Adrenal gland (tissue), 9 donors: ENCODE measurements at regions not wholly inside any gene's neighbourhood (a gene's known extent, or its start where the extent isn't known, plus 50 kb on each side); places are given as distances from the start of the nearest gene placed in this dataset.
"Not testable (repeated sequence)": the region's sequence is repeated elsewhere in the genome, so short reads cannot be mapped to it uniquely, and the experiment has no call there.

ENCODE experiments used
- DNase-seq, 7 donors: peaks; one replicate each; pipeline ENCODE4 v3.0.0-alpha.2; 2019 to 2020
- H3K27ac ChIP-seq, 5 donors: fragments of 200-600 bp; sonication (generic) in 4 of 5; 1 replicate in 3 of 5; 2 replicates in 2 of 5; pipeline versions ENCODE4 v1.5.1 to v1.8.0; 2016 to 2020; ENCODE audit warnings: mild to moderate bottlenecking in 1 of 5
- H3K27me3 ChIP-seq: fragments of 200-600 bp; 2 replicates; pipeline ENCODE4 v1.8.0; 2021
- H3K36me3 ChIP-seq, 2 donors: fragments of 200-600 bp; replicated peaks in 1 of 2; 1 replicate in 1 of 2; 2 replicates in 1 of 2; pipeline versions ENCODE4 v1.5.1 to v1.8.0; 2018 to 2022
- H3K4me1 ChIP-seq, 2 donors: fragments of 200-600 bp; replicated peaks in 1 of 2; 1 replicate in 1 of 2; 2 replicates in 1 of 2; pipeline versions ENCODE4 v1.5.1 to v1.8.0; 2018 to 2021
- H3K4me3 ChIP-seq, 4 donors: fragments of 200-600 bp; sonication (generic) in 3 of 4; one replicate each; pipeline ENCODE4 v1.5.1; 2016 to 2018
- H3K9me3 ChIP-seq, 3 donors: fragments of 200-600 bp; sonication (generic) in 1 of 3; replicated peaks in 1 of 3; 1 replicate in 2 of 3; 2 replicates in 1 of 3; pipeline versions ENCODE4 v1.5.1 to v1.8.0; 2016 to 2021
- POLR2A ChIP-seq, 2 donors: fragments of 450-650 bp; IDR thresholded peaks; one replicate each; pipeline ENCODE4 v1.6.1; 2017; ENCODE audit warnings: antibody characterized with exemption in 2 of 2, mild to moderate bottlenecking in 2 of 2, moderate library complexity in 1 of 2
- WGBS, 4 donors: extraction: QIAGEN DNeasy Blood & Tissue Kit in 2 of 4; methylation state at CpG; one replicate each; pipeline versions ENCODE4 v1.1.5 to v1.1.7; 2013 to 2017; 5-methylcytosine and 5-hydroxymethylcytosine counted together
- intact Hi-C, 2 donors: fragments of 100-400 bp; cut with DNase I; formaldehyde crosslinking; loops; one replicate each; pipeline versions ENCODE4 v1.14.1 to v1.15.0; 2022 to 2023
- TF ChIP-seq, protein P1 (sequence below), 6 experiments: fragments of 450-650 bp in 4 of 6; fragments of 200-600 bp in 2 of 6; sonication (generic) in 1 of 6; IDR thresholded peaks; 1 replicate in 5 of 6; 2 replicates in 1 of 6; pipeline versions ENCODE4 v1.5.1 to v1.8.0; 2016 to 2021; ENCODE audit warnings: antibody characterized with exemption in 6 of 6, mild to moderate bottlenecking in 2 of 6, moderate library complexity in 1 of 6
- donor health status: healthy with polysubstance abuse.
- donor health status: Bipolar disorder and iron deficiency.
- donor health status: DM: yes; HTN: yes; CAD: no.
- donor health status: DM: no; HTN: no; CAD: no.
- donor health status: DM: no; HTN: no; CAD: no.

DNA sequence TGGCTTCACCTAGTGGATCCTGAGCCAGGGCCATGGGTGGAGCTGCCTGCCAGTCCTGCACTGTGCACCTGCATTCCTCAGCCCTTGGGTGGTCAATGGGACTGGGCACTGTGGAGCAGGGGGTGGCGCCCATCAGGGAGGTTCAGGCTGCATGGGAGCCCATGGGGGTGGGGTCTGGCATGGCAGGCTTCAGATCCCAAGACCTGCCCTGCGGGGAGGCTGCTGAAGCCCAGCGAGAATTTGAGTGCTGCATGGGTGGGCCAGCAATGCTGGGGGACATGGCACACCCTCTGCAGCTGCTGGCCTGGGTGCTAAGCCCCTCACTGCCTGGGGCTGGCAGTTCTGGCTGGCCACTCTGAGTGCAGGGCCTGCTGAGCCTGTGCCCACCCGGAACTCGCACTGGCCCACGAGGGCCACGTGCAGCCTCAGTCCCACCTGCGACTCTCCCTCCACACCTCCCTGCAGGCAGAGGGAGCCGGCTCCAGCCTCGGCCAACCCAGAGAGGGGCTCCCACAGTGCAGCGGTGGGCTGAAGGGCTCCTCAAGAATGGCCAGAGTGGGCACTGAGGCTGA, 270.0 kb downstream of the CENPC start:
- Histone ChIP-seq H3K36me3 (no peaks in the 10 kb centered on the region), H3K9me3 (no peaks in the 10 kb centered on the region), H3K27me3 (no peaks in the 10 kb centered on the region), H3K4me1 (no peaks in the 10 kb centered on the region), H3K4me3 (no peak overlapping the region), H3K27ac (no peak overlapping the region)
- intact Hi-C loops: no loop called here
- no peak for DNase-seq
- WGBS, 4 donors: 86 to 89% (median 86%) methylated on average over 4 to 11 of the region's 11 CpGs; no CpG with 5 or more reads in 1 of the 4 donors
- TF ChIP-seq POLR2A (IDR thresholded peaks at IDR 0.05): no peak
- TF ChIP-seq, protein P1, sequence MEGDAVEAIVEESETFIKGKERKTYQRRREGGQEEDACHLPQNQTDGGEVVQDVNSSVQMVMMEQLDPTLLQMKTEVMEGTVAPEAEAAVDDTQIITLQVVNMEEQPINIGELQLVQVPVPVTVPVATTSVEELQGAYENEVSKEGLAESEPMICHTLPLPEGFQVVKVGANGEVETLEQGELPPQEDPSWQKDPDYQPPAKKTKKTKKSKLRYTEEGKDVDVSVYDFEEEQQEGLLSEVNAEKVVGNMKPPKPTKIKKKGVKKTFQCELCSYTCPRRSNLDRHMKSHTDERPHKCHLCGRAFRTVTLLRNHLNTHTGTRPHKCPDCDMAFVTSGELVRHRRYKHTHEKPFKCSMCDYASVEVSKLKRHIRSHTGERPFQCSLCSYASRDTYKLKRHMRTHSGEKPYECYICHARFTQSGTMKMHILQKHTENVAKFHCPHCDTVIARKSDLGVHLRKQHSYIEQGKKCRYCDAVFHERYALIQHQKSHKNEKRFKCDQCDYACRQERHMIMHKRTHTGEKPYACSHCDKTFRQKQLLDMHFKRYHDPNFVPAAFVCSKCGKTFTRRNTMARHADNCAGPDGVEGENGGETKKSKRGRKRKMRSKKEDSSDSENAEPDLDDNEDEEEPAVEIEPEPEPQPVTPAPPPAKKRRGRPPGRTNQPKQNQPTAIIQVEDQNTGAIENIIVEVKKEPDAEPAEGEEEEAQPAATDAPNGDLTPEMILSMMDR (IDR thresholded peaks at IDR 0.05): no peak

DNA sequence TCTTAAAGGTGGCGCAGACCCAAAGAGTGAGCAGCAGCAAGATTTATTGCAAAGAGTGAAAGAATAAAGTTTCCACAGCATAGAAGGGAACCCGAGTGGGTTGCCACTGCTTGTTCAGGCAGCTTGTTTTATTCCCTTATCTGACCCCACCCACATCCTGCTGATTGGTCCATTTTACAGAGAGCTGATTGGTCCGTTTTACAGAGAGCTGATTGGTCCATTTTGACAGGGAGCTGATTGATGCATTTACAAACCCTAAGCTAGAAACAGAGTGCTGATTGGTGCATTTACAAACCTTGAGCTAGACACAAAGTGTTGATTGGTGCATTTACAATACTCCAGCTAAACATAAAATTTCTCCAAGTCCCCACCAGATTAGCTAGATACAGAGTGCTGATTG, 270.6 kb downstream of the CENPC start:
- 65 to 83% (median 74%) methylated on average over 3 of the region's 3 CpGs for WGBS, 4 donors
- H3K4me1 ChIP-seq, H3K27ac ChIP-seq, H3K27me3 ChIP-seq, intact Hi-C loops, H3K36me3 ChIP-seq, H3K4me3 ChIP-seq, H3K9me3 ChIP-seq, DNase-seq: not testable (repeated sequence)

DNA sequence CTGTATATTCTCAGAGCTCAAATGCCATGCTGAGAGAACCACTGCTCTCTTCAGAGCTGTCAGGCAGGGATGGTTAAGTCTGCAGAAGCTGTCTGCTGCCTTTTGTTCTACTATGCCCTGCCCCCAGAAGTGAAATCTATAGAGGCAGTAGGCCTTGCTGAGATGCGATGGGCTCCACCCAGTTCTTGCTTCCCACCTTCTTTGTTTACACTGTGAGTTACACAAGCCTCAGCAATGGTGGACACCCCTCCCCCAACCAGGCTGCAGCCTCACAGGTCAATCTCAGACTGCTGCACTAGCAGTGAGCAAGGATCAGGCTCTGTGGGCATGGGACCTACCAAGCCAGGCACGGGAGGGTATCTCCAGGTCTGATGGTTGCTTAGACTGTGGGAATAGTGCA, 271.6 kb downstream of the CENPC start:
- TF ChIP-seq POLR2A (IDR thresholded peaks at IDR 0.05): no peak
- TF ChIP-seq, protein P1 (IDR thresholded peaks at IDR 0.05): no peak
- intact Hi-C loops: no loop called here
- Histone ChIP-seq H3K27ac (no peak overlapping the region), H3K4me3 (no peak overlapping the region), H3K27me3 (no peaks in the 10 kb centered on the region), H3K36me3 (no peaks in the 10 kb centered on the region), H3K4me1 (no peaks in the 10 kb centered on the region), H3K9me3 (no peaks in the 10 kb centered on the region)
- WGBS, 4 donors: 67 to 78% (median 70%) methylated on average over 1 to 2 of the region's 2 CpGs
- no peak for DNase-seq

DNA sequence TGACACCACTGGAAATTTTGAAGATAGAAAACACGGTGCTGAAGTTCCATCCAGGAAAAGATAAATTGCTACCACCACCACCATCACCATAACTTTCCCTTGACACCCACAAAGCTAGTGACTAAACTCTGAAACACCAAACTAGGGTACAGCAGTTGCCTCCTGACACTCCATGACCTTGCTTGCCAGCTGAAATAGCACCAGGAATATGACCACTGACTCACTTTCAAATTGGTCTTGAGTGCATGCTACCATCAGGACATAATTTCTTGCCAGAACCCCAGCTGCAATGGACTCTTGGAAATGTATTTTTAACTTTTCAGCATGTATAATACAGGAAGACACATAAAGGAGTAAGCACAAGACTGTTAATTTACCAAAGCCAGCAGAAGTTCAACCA, 283.3 kb downstream of the CENPC start:
- TF ChIP-seq, protein P1 (IDR thresholded peaks at IDR 0.05): no peak
- TF ChIP-seq POLR2A (IDR thresholded peaks at IDR 0.05): no peak
- H3K4me1 ChIP-seq: no peaks in the 10 kb centered on the region
- H3K36me3 ChIP-seq: no peaks in the 10 kb centered on the region
- no peak overlapping the region for H3K4me3 ChIP-seq
- no peak for DNase-seq
- H3K27ac ChIP-seq: no peak overlapping the region
- no peaks in the 10 kb centered on the region for H3K9me3 ChIP-seq
- intact Hi-C loops: no loop called here
- H3K27me3 ChIP-seq: no peaks in the 10 kb centered on the region
- WGBS, 4 donors: 38 to 79% (median 52%) methylated on average over 1 of the region's 1 CpG

DNA sequence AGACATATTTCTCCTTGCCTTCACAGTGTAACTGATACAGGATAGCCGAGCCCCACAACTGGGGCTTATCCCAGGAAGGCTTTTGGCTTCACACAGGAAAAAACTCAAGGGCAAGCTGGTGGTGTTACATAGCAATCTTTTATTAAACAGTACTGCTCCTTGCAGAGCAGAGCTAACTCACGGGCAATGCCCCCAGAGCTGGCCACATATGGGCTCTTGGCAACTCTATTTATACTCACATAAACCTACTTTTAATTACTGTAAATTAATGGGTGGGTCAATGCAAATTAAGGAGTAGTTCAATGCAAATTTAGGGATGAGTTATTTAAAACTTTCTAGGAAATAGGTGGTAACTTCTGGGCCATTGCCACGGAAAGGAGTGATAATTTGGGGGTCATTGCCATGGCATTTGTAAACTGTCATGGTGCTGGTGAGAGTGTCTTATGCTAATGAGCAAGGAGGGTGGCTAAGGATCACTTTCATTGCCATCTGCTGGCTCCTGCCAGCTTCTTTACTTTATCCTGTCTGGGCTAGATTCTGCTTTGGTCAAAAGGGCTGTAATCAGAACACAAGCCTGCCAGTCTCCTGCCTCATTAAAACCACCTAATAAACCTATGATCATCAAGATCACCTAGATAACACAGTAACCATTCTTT, 288.8 kb downstream of the CENPC start:
- TF ChIP-seq, protein P1 (IDR thresholded peaks at IDR 0.05): no peak
- no peak for TF ChIP-seq POLR2A (IDR thresholded peaks at IDR 0.05)
- H3K36me3 ChIP-seq: no peaks in the 10 kb centered on the region
- H3K4me3 ChIP-seq: no peak overlapping the region
- H3K27me3 ChIP-seq: no peaks in the 10 kb centered on the region
- H3K4me1 ChIP-seq: no peaks in the 10 kb centered on the region
- H3K9me3 ChIP-seq: no peaks in the 10 kb centered on the region
- no peak overlapping the region for H3K27ac ChIP-seq
- intact Hi-C loops: no loop called here
- WGBS, 4 donors: 44 to 60% (median 52%) methylated on average over 3 of the region's 3 CpGs
- DNase-seq: no peak
